Peyer's patch (tissue), 4 donors: ENCODE measurements at regions not wholly inside any gene's neighbourhood (a gene's known extent, or its start where the extent isn't known, plus 50 kb on each side); places are given as distances from the start of the nearest gene placed in this dataset.

Source experiments
- POLR2A ChIP-seq, 2 donors: fragments of 450-650 bp; IDR thresholded peaks; one replicate each; pipeline ENCODE4 v1.5.1; 2017; ENCODE audit warnings: antibody characterized with exemption in 2 of 2, mild to moderate bottlenecking in 2 of 2, moderate library complexity in 2 of 2
- TF ChIP-seq, protein P1 (sequence below), 6 experiments: fragments of 450-650 bp in 4 of 6; fragments of 200-600 bp in 2 of 6; sonication (generic) in 1 of 6; IDR thresholded peaks; one replicate each; pipeline ENCODE4 v1.5.1; 2017 to 2019; ENCODE audit warnings: antibody characterized with exemption in 6 of 6, mild to moderate bottlenecking in 3 of 6, moderate library complexity in 1 of 6

DNA sequence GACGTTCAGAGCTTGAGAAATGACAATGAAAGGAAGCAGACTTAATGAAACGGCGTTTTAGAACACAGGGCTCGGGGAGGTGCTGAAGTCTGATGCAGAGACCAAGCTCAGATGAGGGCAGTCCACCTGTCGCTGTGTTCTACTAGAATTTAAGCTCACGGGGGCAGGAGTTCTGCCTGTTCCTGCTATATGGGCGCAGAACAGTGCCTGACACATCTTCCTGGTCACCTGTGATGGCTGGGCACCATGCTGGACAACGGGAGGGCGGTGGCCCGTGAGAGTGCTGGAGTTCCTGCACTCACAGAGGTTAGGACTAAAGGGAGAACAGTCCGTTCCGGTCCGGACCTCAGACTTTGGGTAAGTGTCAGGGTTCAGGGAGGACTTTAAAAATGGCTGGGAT is 130.6 kb downstream of the ERMARD start:
- TF ChIP-seq, protein P1, sequence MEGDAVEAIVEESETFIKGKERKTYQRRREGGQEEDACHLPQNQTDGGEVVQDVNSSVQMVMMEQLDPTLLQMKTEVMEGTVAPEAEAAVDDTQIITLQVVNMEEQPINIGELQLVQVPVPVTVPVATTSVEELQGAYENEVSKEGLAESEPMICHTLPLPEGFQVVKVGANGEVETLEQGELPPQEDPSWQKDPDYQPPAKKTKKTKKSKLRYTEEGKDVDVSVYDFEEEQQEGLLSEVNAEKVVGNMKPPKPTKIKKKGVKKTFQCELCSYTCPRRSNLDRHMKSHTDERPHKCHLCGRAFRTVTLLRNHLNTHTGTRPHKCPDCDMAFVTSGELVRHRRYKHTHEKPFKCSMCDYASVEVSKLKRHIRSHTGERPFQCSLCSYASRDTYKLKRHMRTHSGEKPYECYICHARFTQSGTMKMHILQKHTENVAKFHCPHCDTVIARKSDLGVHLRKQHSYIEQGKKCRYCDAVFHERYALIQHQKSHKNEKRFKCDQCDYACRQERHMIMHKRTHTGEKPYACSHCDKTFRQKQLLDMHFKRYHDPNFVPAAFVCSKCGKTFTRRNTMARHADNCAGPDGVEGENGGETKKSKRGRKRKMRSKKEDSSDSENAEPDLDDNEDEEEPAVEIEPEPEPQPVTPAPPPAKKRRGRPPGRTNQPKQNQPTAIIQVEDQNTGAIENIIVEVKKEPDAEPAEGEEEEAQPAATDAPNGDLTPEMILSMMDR (IDR thresholded peaks at IDR 0.05) = no peak
- no peak for TF ChIP-seq POLR2A (IDR thresholded peaks at IDR 0.05)
